K562 (cell line): ENCODE measurements at regions not wholly inside any gene's neighbourhood (a gene's known extent, or its start where the extent isn't known, plus 50 kb on each side); places are given as distances from the start of the nearest gene placed in this dataset.

ENCODE experiments used
- ATAC-seq: fragments of 200-7000 bp; cut with Tn5 transposase; 3 replicates; pipeline ENCODE4 v1.9.1; 2020; ENCODE audit warnings: moderate library complexity
- BruUV-seq: library from RNA; stranded (reverse); fragments of 400-500 nt; replicated peaks from 2 replicates; lab custom pipeline; 2021; lab: Mats Ljungman, UMichigan
- CTCF ChIA-PET: fragments of 300-600 bp; formaldehyde crosslinking; extraction: SDS; loops from one replicate; lab custom pipeline; 2021; ENCODE audit warnings: low intra/inter-chr PET ratio; lab: Yijun Ruan, JAX
- POLR2A ChIA-PET: fragments of 300-600, 350-650 bp; sonication (Branson Sonifier 250); formaldehyde crosslinking; extraction: SDS; loops from one replicate; lab custom pipeline; 2021; ENCODE audit warnings: antibody characterized with exemption, inconsistent platforms; lab: Yijun Ruan, JAX
- DNase-seq, 4 experiments: peaks; one replicate each; pipeline versions ENCODE4 v3.0.0 to v3.0.0-alpha.2; 2011 to 2018; ENCODE audit warnings: low spot score in 3 of 4, mixed read lengths in 3 of 4; ENCODE audit errors: extremely low read depth in 1 of 4
- FAIRE-seq: peaks from 2 replicates; lab custom pipeline; 2011; peaks lifted over from hg19 to GRCh38; lab: Jason Lieb, UNC
- H2AFZ ChIP-seq: 2 replicates; pipeline ENCODE4 v1.6.0; 2011; ENCODE audit warnings: low read depth, low read length, control low read depth, inconsistent platforms
- H3K27ac ChIP-seq: fragments of 200-600 bp; 3 replicates; pipeline ENCODE4 v1.8.0; 2011; ENCODE audit warnings: low read depth, mild to moderate bottlenecking, control low read depth, inconsistent platforms, low read length, moderate library complexity, mixed read lengths; ENCODE audit errors: extremely low read depth
- H3K27me3 ChIP-seq, 2 experiments: fragments of 300-600 bp in 1 of 2; 2 replicates in 1 of 2; 3 replicates in 1 of 2; pipeline versions ENCODE4 v1.6.0 to v1.8.0; 2011; ENCODE audit warnings: inconsistent platforms in 2 of 2, low read length in 2 of 2, mild to moderate bottlenecking in 1 of 2, mixed read lengths in 1 of 2, moderate library complexity in 1 of 2; ENCODE audit not compliant: control insufficient read depth in 2 of 2, insufficient read depth in 2 of 2
- H3K36me3 ChIP-seq: fragments of 300-600 bp; 3 replicates; pipeline ENCODE4 v1.8.0; 2011; ENCODE audit warnings: mild to moderate bottlenecking, low read length, inconsistent platforms; ENCODE audit not compliant: control insufficient read depth, insufficient read depth
- H3K4me1 ChIP-seq, 2 experiments: fragments of 200-600 bp in 1 of 2; replicated peaks in 1 of 2; 2 replicates in 1 of 2; 3 replicates in 1 of 2; pipeline versions ENCODE4 v1.5.1 to v1.8.0; 2011; ENCODE audit warnings: inconsistent platforms in 2 of 2, low read length in 2 of 2, mild to moderate bottlenecking in 1 of 2, mixed read lengths in 1 of 2, moderate library complexity in 1 of 2; ENCODE audit not compliant: control insufficient read depth in 2 of 2, insufficient read depth in 2 of 2
- H3K4me2 ChIP-seq: 2 replicates; pipeline ENCODE4 v1.6.1; 2011; ENCODE audit warnings: low read length, control low read depth, inconsistent platforms, mixed read lengths; ENCODE audit not compliant: insufficient read depth
- H3K4me3 ChIP-seq: fragments of 200-600 bp; sonication (generic), shearing (Covaris generic); 2 replicates; pipeline ENCODE4 v1.5.1; 2016; ENCODE audit warnings: control low read depth, inconsistent platforms
- H3K79me2 ChIP-seq: fragments of 200-600 bp; 3 replicates; pipeline ENCODE4 v1.8.0; 2011; ENCODE audit warnings: low read length, inconsistent platforms; ENCODE audit not compliant: control insufficient read depth, insufficient read depth
- H3K9ac ChIP-seq, 2 experiments: 2 replicates each; pipeline versions ENCODE4 v1.6.0 to v1.6.1; 2011; ENCODE audit warnings: low read depth in 2 of 2, low read length in 2 of 2, control low read depth in 1 of 2, inconsistent platforms in 1 of 2, mild to moderate bottlenecking in 1 of 2, mixed read lengths in 1 of 2; ENCODE audit not compliant: insufficient read depth in 1 of 2
- H3K9me1 ChIP-seq: one replicate; pipeline ENCODE4 v1.6.0; 2011; ENCODE audit warnings: inconsistent platforms, mild to moderate bottlenecking, low read length, moderate library complexity; ENCODE audit not compliant: control insufficient read depth, insufficient read depth
- H3K9me3 ChIP-seq: replicated peaks from 2 replicates; pipeline ENCODE4 v1.5.1; 2011; ENCODE audit warnings: low read depth, low read length, inconsistent platforms; ENCODE audit not compliant: control insufficient read depth, insufficient read depth
- H4K20me1 ChIP-seq: replicated peaks from 2 replicates; pipeline ENCODE4 v1.6.1; 2011; ENCODE audit warnings: low read length, inconsistent platforms, mixed read lengths; ENCODE audit not compliant: control insufficient read depth, insufficient read depth
- HDGF ChIP-seq: fragments of 450-650 bp; IDR thresholded peaks from 2 replicates; pipeline ENCODE4 v1.6.1; 2016
- SRSF9 ChIP-seq: fragments of 200-400 bp; formaldehyde crosslinking; IDR thresholded peaks from 2 replicates; pipeline ENCODE4 v1.6.1; 2017; ENCODE audit warnings: low read depth, low read length, borderline replicate concordance
- STAT5A ChIP-seq: IDR thresholded peaks from 2 replicates; pipeline ENCODE4 v1.6.1; 2012; ENCODE audit warnings: low read length, inconsistent platforms, borderline replicate concordance
- ZKSCAN1 ChIP-seq: fragments of 150-350 bp; IDR thresholded peaks from 2 replicates; pipeline ENCODE4 v1.6.1; 2016; ENCODE audit warnings: low read depth, low read length
- ZNF134 ChIP-seq: fragments of 250-450 bp; sonication (Bioruptor Pico); conservative IDR thresholded peaks from 2 replicates; pipeline ENCODE4 v1.4.0; 2020
- ZNF280A ChIP-seq: fragments of 450-650 bp; IDR thresholded peaks from 2 replicates; pipeline ENCODE4 v1.6.1; 2018; ENCODE audit warnings: mild to moderate bottlenecking, low read depth; ENCODE audit not compliant: partially characterized antibody
- ZNF785 ChIP-seq: fragments of 250-450 bp; sonication (Bioruptor Pico); IDR thresholded peaks from 2 replicates; pipeline ENCODE4 v1.4.0; 2020; ENCODE audit warnings: mild to moderate bottlenecking
- WGBS: fragments of 100-300 bp; shearing (Covaris generic); methylation state at CpG from one replicate; pipeline ENCODE4 v1.1.6; 2016; ENCODE audit warnings: low coverage, mixed read lengths; ENCODE audit not compliant: insufficient coverage; ENCODE audit errors: missing lambda C conversion rate; 5-methylcytosine and 5-hydroxymethylcytosine counted together
- in situ Hi-C: fragments of 300-500 bp; cut with MboI; formaldehyde crosslinking; loops from 4 replicates; pipeline ENCODE4 v1.15.0; 2018; ENCODE audit warnings: inconsistent platforms, mixed read lengths
- intact Hi-C: fragments of 100-400 bp; cut with micrococcal nuclease; formaldehyde crosslinking; loops from 2 replicates; pipeline ENCODE4 v1.14.2; 2022

DNA sequence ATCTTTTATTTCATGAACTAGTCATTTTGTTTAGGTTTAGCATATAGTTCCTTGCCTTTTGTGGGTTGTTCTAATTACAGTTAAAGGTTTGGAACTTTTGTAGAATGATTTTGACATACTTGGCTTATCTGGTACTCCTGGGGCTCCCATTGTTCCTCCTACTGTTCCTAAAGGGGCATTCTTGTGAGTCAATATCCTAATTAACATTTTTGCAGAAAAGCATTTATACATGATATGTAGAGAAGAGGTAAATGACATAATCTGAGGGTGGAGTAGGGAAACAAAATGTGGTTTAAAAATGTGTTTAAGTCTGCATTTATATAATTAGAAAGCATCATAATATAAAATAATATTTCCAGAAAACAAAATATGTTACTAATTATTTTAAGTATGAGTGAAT lies 529.2 kb downstream of the FAT4 start:
- FAIRE-seq (no peak), ATAC-seq (no peak), DNase-seq (no peak)
- in situ Hi-C loops: no loop called here
- Histone ChIP-seq H3K79me2 (no peaks in the 10 kb centered on the region), H2AFZ (no peak overlapping the region), H3K4me1 (no peaks in the 10 kb centered on the region), H3K9me3 (no peaks in the 10 kb centered on the region), H3K36me3 (no peaks in the 10 kb centered on the region), H3K4me3 (no peak overlapping the region), H3K9me1 (no peaks in the 10 kb centered on the region), H3K9ac (no peak overlapping the region), H3K4me2 (no peak overlapping the region), H3K27me3 (no peaks in the 10 kb centered on the region), H4K20me1 (no peaks in the 10 kb centered on the region), H3K27ac (no peak overlapping the region)
- no peak for TF ChIP-seq ZNF280A
- ChIA-PET CTCF (no interaction called here), POLR2A (no interaction called here)
- no TSS peak for BruUV-seq
- intact Hi-C loops: no loop called here

DNA sequence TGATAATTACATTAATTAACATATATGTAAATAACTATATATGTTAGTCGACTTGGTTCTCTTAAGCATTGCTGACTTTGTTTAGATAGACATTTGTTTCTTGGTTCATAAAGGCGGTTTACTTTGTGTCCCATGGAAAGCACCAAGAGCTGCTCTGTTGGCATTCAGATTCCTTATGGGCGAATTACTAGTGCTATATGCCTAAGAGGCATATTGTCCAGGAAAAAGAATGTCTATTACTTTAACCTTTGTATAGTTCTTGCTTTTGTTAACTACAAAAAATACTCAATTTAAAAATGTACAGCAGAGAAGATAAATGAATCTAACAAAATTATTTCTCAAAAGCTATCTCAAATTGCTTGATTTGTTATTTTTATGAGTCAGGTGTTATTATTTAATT lies 532.8 kb downstream of the FAT4 start:
- POLR2A ChIA-PET: no interaction called here
- no peak overlapping the region for H3K27ac ChIP-seq
- no peaks in the 10 kb centered on the region for H3K36me3 ChIP-seq
- no peak for TF ChIP-seq ZNF134 (CRISPR knock-in tag)
- TF ChIP-seq SRSF9: no peak
- TF ChIP-seq HDGF: no peak
- no peak for TF ChIP-seq ZKSCAN1
- no peak for TF ChIP-seq STAT5A
- TF ChIP-seq ZNF785 (CRISPR knock-in tag): no peak
- H2AFZ ChIP-seq: no peak overlapping the region
- no TSS peak for BruUV-seq
- WGBS: 8% methylated on average over 3 of the region's 3 CpGs
- H3K4me1 ChIP-seq: no peaks in the 10 kb centered on the region
- CTCF ChIA-PET: no interaction called here
- intact Hi-C loops: no loop called here
- no peaks in the 10 kb centered on the region for H3K9me1 ChIP-seq
- in situ Hi-C loops: no loop called here
- DNase-seq (no peak), FAIRE-seq (no peak), ATAC-seq (no peak)
- H3K9me3 ChIP-seq: no peaks in the 10 kb centered on the region
- H3K4me2 ChIP-seq: no peak overlapping the region
- no peaks in the 10 kb centered on the region for H3K79me2 ChIP-seq
- no peak overlapping the region for H3K4me3 ChIP-seq
- no peaks in the 10 kb centered on the region for H4K20me1 ChIP-seq
- H3K27me3 ChIP-seq: no peaks in the 10 kb centered on the region
- no peak overlapping the region for H3K9ac ChIP-seq
